ENCODE measurements at regions not wholly inside any gene's neighbourhood (a gene's known extent, or its start where the extent isn't known, plus 50 kb on each side); places are given as distances from the start of the nearest gene placed in this dataset.

DNA sequence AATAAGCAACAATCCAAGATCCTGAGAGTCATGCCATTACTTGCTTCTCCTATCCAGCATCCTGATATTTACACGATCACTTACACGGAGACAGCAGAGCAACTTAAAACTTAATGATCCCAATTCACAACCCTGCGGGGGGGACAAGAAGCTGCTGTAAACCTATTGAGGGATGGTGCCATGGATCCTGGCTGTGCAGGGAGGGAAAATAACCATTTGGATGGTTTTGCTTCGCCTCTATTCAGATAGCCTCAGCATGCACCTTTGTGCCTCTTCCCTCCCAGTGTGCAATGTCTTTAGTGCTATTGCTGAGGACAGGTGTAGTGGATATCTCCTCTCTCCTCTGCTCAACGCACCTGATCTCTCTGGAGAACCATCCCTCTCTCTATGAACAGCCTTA is 89.7 kb upstream of the PPARGC1A start:
- DNase-seq (ENCODE audit: low spot score) = no peak
- TF ChIP-seq, protein P1, sequence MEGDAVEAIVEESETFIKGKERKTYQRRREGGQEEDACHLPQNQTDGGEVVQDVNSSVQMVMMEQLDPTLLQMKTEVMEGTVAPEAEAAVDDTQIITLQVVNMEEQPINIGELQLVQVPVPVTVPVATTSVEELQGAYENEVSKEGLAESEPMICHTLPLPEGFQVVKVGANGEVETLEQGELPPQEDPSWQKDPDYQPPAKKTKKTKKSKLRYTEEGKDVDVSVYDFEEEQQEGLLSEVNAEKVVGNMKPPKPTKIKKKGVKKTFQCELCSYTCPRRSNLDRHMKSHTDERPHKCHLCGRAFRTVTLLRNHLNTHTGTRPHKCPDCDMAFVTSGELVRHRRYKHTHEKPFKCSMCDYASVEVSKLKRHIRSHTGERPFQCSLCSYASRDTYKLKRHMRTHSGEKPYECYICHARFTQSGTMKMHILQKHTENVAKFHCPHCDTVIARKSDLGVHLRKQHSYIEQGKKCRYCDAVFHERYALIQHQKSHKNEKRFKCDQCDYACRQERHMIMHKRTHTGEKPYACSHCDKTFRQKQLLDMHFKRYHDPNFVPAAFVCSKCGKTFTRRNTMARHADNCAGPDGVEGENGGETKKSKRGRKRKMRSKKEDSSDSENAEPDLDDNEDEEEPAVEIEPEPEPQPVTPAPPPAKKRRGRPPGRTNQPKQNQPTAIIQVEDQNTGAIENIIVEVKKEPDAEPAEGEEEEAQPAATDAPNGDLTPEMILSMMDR (IDR thresholded peaks at IDR 0.05) = no peak
- no peak overlapping the region for H3K27ac ChIP-seq

DNA sequence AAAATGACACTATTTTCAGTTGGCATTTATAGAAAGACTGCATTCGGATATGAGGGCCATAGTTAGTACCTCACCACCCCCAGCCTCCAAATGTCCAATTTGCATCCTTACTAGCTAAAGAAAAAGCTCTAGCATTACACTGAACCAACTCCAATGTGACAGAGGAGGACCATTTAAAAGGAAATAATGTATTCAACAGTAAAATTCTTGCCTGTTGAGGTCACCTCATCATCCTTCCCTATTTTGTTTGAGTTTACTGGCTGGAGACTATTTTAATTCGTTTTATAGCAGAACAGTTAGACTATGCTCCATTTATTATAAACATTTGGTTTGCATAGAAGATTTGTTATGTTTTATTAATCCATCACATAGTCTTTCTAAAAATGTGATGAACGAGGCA is 88.2 kb upstream of the PPARGC1A start:
- Histone ChIP-seq H3K4me3 (no peak overlapping the region), H3K27ac (no peak overlapping the region)
- TF ChIP-seq, protein P1 (IDR thresholded peaks at IDR 0.05) = no peak
- DNase-seq (ENCODE audit: low spot score) = no peak

More for the DNA sequence above, 89.7 kb upstream of the PPARGC1A start:
- no peak overlapping the region for H3K4me3 ChIP-seq

DNA sequence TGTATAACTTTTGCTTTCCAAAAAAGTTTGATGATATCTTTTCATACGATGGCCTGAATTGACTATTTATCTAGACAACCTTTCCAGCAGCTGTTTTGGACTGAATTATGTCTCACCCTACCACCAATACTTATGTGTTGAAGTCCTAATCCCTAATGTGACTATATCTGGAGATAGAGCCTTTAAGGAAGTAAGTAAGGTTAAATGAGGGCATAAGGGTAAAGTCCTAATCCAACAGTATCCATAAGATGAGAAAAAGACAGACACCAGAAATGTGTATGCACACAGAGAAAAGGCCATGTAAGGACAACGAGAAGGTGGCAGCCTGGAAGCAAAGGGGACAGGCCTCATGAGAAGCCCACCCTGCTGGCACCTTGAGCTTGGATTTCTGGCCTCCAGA is 86.6 kb upstream of the PPARGC1A start:
- DNase-seq (ENCODE audit: low spot score) = no peak
- TF ChIP-seq, protein P1 (IDR thresholded peaks at IDR 0.05) = no peak
- no peak overlapping the region for H3K4me3 ChIP-seq

DNA sequence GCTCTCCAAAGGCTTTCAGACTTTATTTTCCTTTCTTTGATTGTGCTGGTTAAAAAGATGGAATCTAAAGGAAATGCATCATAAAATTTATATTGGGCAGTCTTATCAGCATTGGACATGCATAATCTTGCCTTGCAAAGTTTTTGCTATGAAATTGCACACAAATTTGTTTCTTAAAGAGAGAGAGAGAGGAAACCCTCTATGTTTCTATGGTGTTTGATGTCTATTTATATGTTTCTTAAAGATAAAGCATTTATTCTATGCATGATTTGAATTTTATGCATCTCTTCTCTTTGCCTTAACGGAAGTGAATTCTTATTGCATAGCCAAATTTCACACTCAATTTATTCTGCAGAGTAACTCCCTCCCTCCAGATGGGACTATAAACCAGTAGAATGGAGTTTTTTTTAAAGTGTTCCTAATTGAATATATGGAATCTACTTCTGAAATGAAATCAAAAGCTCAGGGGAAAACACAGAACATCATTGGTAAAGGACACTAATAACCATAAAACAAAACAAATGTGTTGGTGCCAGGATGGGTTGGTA is 83.5 kb upstream of the PPARGC1A start:
- Histone ChIP-seq H3K4me3 (no peak overlapping the region), H3K27ac (no peak overlapping the region)
- TF ChIP-seq, protein P1 (IDR thresholded peaks at IDR 0.05) = no peak
- no peak for DNase-seq (ENCODE audit: low spot score)

More for the DNA sequence above, 86.6 kb upstream of the PPARGC1A start:
- no peak overlapping the region for H3K27ac ChIP-seq

DNA sequence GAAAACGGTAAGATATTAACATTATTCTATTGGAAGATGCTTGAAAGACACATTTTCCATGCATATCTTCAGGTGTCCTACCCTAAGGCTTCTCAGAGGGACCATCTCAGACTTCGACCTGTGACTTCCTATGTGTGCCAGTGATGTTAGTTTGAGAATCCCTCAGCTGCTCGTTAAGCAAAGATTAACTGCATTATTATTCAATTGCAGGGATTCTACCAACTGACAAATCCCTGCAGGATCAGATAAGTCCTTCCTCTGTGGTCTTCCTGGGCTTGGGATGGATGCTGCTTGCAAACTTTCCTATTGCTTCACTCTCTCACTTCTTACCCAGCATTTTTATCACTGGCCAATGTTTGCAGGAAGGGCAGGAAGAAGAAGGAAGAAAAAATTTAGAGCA is 83.0 kb upstream of the PPARGC1A start:
- DNase-seq (ENCODE audit: low spot score) = no peak
- TF ChIP-seq, protein P1 (IDR thresholded peaks at IDR 0.05) = no peak

DNA sequence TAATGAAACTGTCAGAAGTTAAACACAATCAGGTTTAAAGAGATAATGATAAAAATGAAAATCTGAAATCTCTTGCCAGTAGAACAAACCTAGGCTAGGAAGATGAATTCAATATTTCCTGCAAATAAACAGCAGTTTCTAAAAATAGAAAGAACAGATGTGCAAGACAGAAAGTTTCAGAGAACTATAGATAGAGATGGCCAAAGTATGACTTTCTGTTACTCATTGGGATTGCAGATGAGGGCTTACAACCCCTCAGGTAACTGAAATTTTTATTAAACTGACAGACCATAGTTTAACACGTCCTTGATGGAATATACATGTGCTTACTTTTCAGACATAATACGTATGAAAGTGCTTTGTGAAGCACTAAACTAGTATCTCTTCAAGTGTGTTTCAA is 82.3 kb upstream of the PPARGC1A start:
- no peak for DNase-seq (ENCODE audit: low spot score)
- Histone ChIP-seq H3K27ac (no peak overlapping the region), H3K4me3 (no peak overlapping the region)
- TF ChIP-seq, protein P1 (IDR thresholded peaks at IDR 0.05) = no peak

More for the DNA sequence above, 83.0 kb upstream of the PPARGC1A start:
- H3K4me3 ChIP-seq = no peak overlapping the region
- no peak overlapping the region for H3K27ac ChIP-seq

DNA sequence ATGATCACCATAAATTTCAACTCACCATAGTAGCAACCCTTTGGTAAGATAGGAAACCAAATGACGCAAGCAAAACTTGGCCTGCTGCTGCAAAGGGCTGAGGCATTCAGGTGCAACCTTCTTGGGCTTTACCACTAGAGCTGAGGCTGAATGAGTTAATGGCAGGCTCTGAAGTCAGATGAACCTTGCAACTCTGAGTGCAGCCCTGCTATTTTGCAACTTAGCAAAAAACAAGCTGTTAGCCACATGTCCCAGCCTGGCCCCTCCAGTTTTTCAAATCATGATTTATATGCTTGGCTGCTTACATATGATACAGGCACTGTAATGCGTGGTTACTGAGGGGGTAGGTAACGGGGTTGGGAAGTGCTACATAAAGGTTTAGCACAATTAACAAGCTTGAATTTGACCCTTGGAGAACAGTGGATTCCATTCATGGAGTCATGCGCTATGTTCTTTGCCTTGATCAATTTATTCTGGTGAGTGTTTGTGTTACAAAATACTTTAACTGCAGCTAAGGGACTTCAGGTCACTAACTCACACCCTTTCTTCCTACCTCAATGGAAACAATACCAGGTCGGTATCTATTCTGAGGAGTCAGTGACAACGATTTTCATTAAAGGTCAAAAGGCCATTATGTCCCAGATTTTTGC is 80.5 kb upstream of the PPARGC1A start:
- Histone ChIP-seq H3K4me3 (no peak overlapping the region), H3K27ac (no peak overlapping the region)
- no peak for DNase-seq (ENCODE audit: low spot score)
- TF ChIP-seq, protein P1 (IDR thresholded peaks at IDR 0.05) = no peak
